WTC11 (cell line): ENCODE measurements at regions not wholly inside any gene's neighbourhood (a gene's known extent, or its start where the extent isn't known, plus 50 kb on each side); places are given as distances from the start of the nearest gene placed in this dataset.
A peak's percentile ranks its signal among the peaks of the same experiment; 100 is the strongest.

Experiments used
- ATAC-seq: fragments of 200-7000 bp; cut with Tn5 transposase; 2 replicates; pipeline ENCODE4 v1.10.0; 2021; ENCODE audit warnings: mild to moderate bottlenecking, moderate library complexity
- CTCF ChIA-PET: fragments of 300-600 bp; sonication (Branson Sonifier 250); formaldehyde crosslinking; loops from one replicate; lab custom pipeline; 2021; ENCODE audit warnings: antibody characterized with exemption; lab: Charles Lee
- POLR2A ChIA-PET: fragments of 350-600 bp; sonication (Branson Sonifier 250); formaldehyde crosslinking; loops from one replicate; lab custom pipeline; 2021; ENCODE audit warnings: antibody characterized with exemption; lab: Charles Lee
- DNase-seq: peaks from one replicate; pipeline ENCODE4 v3.0.0; 2021; ENCODE audit warnings: low spot score
- H3K27ac Mint-ChIP-seq: 2 replicates; pipeline ENCODE4 v1.8.0; 2021; ENCODE audit warnings: mixed read lengths
- H3K27me3 Mint-ChIP-seq: 2 replicates; pipeline ENCODE4 v1.8.0; 2021; ENCODE audit warnings: low read depth, mild to moderate bottlenecking, moderate library complexity, mixed read lengths
- H3K36me3 Mint-ChIP-seq: 2 replicates; pipeline ENCODE4 v1.8.0; 2021; ENCODE audit warnings: mixed read lengths
- H3K4me1 Mint-ChIP-seq: 2 replicates; pipeline ENCODE4 v1.8.0; 2022; ENCODE audit warnings: mixed read lengths
- H3K4me3 Mint-ChIP-seq: 2 replicates; pipeline ENCODE4 v1.8.0; 2021; ENCODE audit warnings: mild to moderate bottlenecking, moderate library complexity, mixed read lengths
- H3K9me3 Mint-ChIP-seq: 2 replicates; pipeline ENCODE4 v1.8.0; 2021; ENCODE audit warnings: mixed read lengths
- ATF6 ChIP-seq: sonication (generic); formaldehyde crosslinking; IDR thresholded peaks from 2 replicates; pipeline ENCODE4 v1.8.1; 2023; ENCODE audit warnings: mild to moderate bottlenecking, missing genetic modification reagents
- CDX4 ChIP-seq: fragments of 250-450 bp; sonication (Bioruptor Pico); IDR thresholded peaks from 2 replicates; pipeline ENCODE4 v1.9.0; 2021; ENCODE audit warnings: moderate library complexity, mild to moderate bottlenecking, inconsistent platforms, borderline replicate concordance
- EMX1 ChIP-seq: fragments of 250-450 bp; sonication (Bioruptor Pico); IDR thresholded peaks from 2 replicates; pipeline ENCODE4 v1.8.0; 2021; ENCODE audit warnings: mild to moderate bottlenecking
- ETV6 ChIP-seq: sonication (generic); formaldehyde crosslinking; IDR thresholded peaks from 2 replicates; pipeline ENCODE4 v1.8.1; 2022; ENCODE audit warnings: mild to moderate bottlenecking, missing genetic modification reagents
- GRHL2 ChIP-seq: fragments of 250-450 bp; sonication (Bioruptor Pico); IDR thresholded peaks from 2 replicates; pipeline ENCODE4 v1.8.0; 2022; ENCODE audit warnings: mild to moderate bottlenecking, moderate library complexity; ENCODE audit not compliant: insufficient replicate concordance, severe bottlenecking
- IRF2 ChIP-seq: sonication (generic); formaldehyde crosslinking; IDR thresholded peaks from 2 replicates; pipeline ENCODE4 v1.8.0; 2022; ENCODE audit warnings: low read depth, missing genetic modification reagents, borderline replicate concordance
- JAZF1 ChIP-seq: fragments of 250-450 bp; sonication (Bioruptor Pico); IDR thresholded peaks from 2 replicates; pipeline ENCODE4 v1.9.0; 2021; ENCODE audit warnings: moderate library complexity, mild to moderate bottlenecking, inconsistent platforms
- NFATC4 ChIP-seq: fragments of 250-450 bp; sonication (Bioruptor Pico); IDR thresholded peaks from 2 replicates; pipeline ENCODE4 v1.9.0; 2021; ENCODE audit warnings: mild to moderate bottlenecking
- OVOL2 ChIP-seq: fragments of 250-450 bp; sonication (Bioruptor Pico); IDR thresholded peaks from 2 replicates; pipeline ENCODE4 v1.9.0; 2021; ENCODE audit warnings: mild to moderate bottlenecking, borderline replicate concordance
- RELA ChIP-seq: sonication (generic); formaldehyde crosslinking; IDR thresholded peaks from 2 replicates; pipeline ENCODE4 v1.8.1; 2022; ENCODE audit warnings: missing genetic modification reagents, mild to moderate bottlenecking, borderline replicate concordance
- RORB ChIP-seq: fragments of 250-450 bp; sonication (Bioruptor Pico); IDR thresholded peaks from 2 replicates; pipeline ENCODE4 v1.9.0; 2021; ENCODE audit warnings: mild to moderate bottlenecking
- SMAD4 ChIP-seq: sonication (generic); formaldehyde crosslinking; IDR thresholded peaks from 2 replicates; pipeline ENCODE4 v1.8.0; 2022; ENCODE audit warnings: mild to moderate bottlenecking, missing genetic modification reagents
- TEAD1 ChIP-seq: sonication (generic); formaldehyde crosslinking; IDR thresholded peaks from 2 replicates; pipeline ENCODE4 v1.8.0; 2022; ENCODE audit warnings: mild to moderate bottlenecking, missing genetic modification reagents
- TP53 ChIP-seq: sonication (generic); formaldehyde crosslinking; IDR thresholded peaks from 2 replicates; pipeline ENCODE4 v1.8.1; 2023; ENCODE audit warnings: mild to moderate bottlenecking, missing genetic modification reagents
- USF1 ChIP-seq: sonication (generic); formaldehyde crosslinking; IDR thresholded peaks from 2 replicates; pipeline ENCODE4 v1.8.0; 2022; ENCODE audit warnings: mild to moderate bottlenecking, missing genetic modification reagents
- ZMAT4 ChIP-seq: fragments of 250-450 bp; sonication (Bioruptor Pico); IDR thresholded peaks from 2 replicates; pipeline ENCODE4 v1.9.0; 2021; ENCODE audit warnings: mild to moderate bottlenecking
- ZNF232 ChIP-seq: sonication (generic); formaldehyde crosslinking; IDR thresholded peaks from 2 replicates; pipeline ENCODE4 v1.8.0; 2022; ENCODE audit warnings: mild to moderate bottlenecking, missing genetic modification reagents
- ZNF423 ChIP-seq: fragments of 250-450 bp; sonication (Bioruptor Pico); IDR thresholded peaks from 2 replicates; pipeline ENCODE4 v2.1.2; 2022; ENCODE audit warnings: mild to moderate bottlenecking, moderate library complexity
- ZNF425 ChIP-seq: fragments of 250-450 bp; sonication (Bioruptor Pico); conservative IDR thresholded peaks from 2 replicates; pipeline ENCODE4 v1.9.0; 2021; ENCODE audit warnings: mild to moderate bottlenecking
- ZSCAN18 ChIP-seq: fragments of 250-450 bp; sonication (Bioruptor Pico); IDR thresholded peaks from 2 replicates; pipeline ENCODE4 v2.1.2; 2022; ENCODE audit warnings: mild to moderate bottlenecking, moderate library complexity

GRCh38 chr5:110335361-110336066, 391.0 kb downstream of the TMEM232 start:
- peaks cover 11% of the 10 kb centered on the region for H3K4me1 Mint-ChIP-seq
- no peaks in the 10 kb centered on the region; the same call in 1 of the 2 replicates for H3K36me3 Mint-ChIP-seq
- peaks cover 13% of the 10 kb centered on the region for H3K9me3 Mint-ChIP-seq
- no peak for DNase-seq
- no peak overlapping the region for H3K27ac Mint-ChIP-seq
- POLR2A ChIA-PET, result no interaction called here
- no peak for ATAC-seq
- TF ChIP-seq ZSCAN18 (CRISPR knock-in tag), result no peak
- no peak for TF ChIP-seq JAZF1 (CRISPR knock-in tag)
- TF ChIP-seq ZNF423 (CRISPR knock-in tag), result no peak
- TF ChIP-seq IRF2 (CRISPR knock-in tag), result no peak
- TF ChIP-seq EMX1 (CRISPR knock-in tag), result no peak
- no peak for TF ChIP-seq OVOL2 (CRISPR knock-in tag)
- no peaks in the 10 kb centered on the region for H3K27me3 Mint-ChIP-seq
- CTCF ChIA-PET, result no interaction called here
- no peak overlapping the region for H3K4me3 Mint-ChIP-seq

GRCh38 chr5:110338341-110339083, 388.0 kb downstream of the TMEM232 start:
- CTCF ChIA-PET, result interaction anchor here (0.8 kb wide), 1 partner anchor 76 kb away, joined by 4 read pairs; no protein-coding TSS in a partner anchor
- H3K27me3 Mint-ChIP-seq, result no peaks in the 10 kb centered on the region
- no peak overlapping the region for H3K4me3 Mint-ChIP-seq
- POLR2A ChIA-PET, result no interaction called here
- H3K9me3 Mint-ChIP-seq, result peaks cover 13% of the 10 kb centered on the region
- H3K27ac Mint-ChIP-seq, result no peak overlapping the region
- no peaks in the 10 kb centered on the region; the same call in 1 of the 2 replicates for H3K36me3 Mint-ChIP-seq
- TF ChIP-seq RORB (CRISPR knock-in tag), result no peak
- DNase-seq (no peak), ATAC-seq (no peak)
- H3K4me1 Mint-ChIP-seq, result peaks cover 11% of the 10 kb centered on the region

GRCh38 chr5:110339399-110339798, 387.1 kb downstream of the TMEM232 start:
- ATAC-seq, result peak; percentile 86
- CTCF ChIA-PET, result interaction anchor here (0.8 kb wide), 1 partner anchor 75 kb away, joined by 4 read pairs; no protein-coding TSS in a partner anchor
- Mint-ChIP-seq H3K36me3 (no peaks in the 10 kb centered on the region; the same call in 1 of the 2 replicates), H3K4me1 (peaks cover 11% of the 10 kb centered on the region), H3K27ac (no peak overlapping the region; the same call in 1 of the 2 replicates), H3K4me3 (no peak overlapping the region)
- no peak for TF ChIP-seq SMAD4 (CRISPR knock-in tag)
- TF ChIP-seq, all 79 proteins: peak for 0
- Mint-ChIP-seq H3K27me3 (no peaks in the 10 kb centered on the region), H3K9me3 (peaks cover 13% of the 10 kb centered on the region)
- POLR2A ChIA-PET, result no interaction called here
- DNase-seq, result no peak

- POLR2A ChIA-PET, result no interaction called here
- Mint-ChIP-seq H3K27ac (no peak overlapping the region), H3K4me3 (no peak overlapping the region), H3K36me3 (no peaks in the 10 kb centered on the region; the same call in 1 of the 2 replicates), H3K4me1 (peaks cover 11% of the 10 kb centered on the region), H3K27me3 (no peaks in the 10 kb centered on the region), H3K9me3 (peaks cover 13% of the 10 kb centered on the region)
- DNase-seq (no peak), ATAC-seq (no peak)
- CTCF ChIA-PET, result no interaction called here
- TF ChIP-seq CDX4 (CRISPR knock-in tag), result no peak
- no peak for TF ChIP-seq USF1
- no peak for TF ChIP-seq SMAD4 (CRISPR knock-in tag)
- TF ChIP-seq ATF6 (CRISPR knock-in tag), result no peak
- TF ChIP-seq ETV6 (CRISPR knock-in tag), result no peak
- no peak for TF ChIP-seq ZNF232 (CRISPR knock-in tag)
- TF ChIP-seq GRHL2 (CRISPR knock-in tag), result no peak
- no peak for TF ChIP-seq ZNF425 (CRISPR knock-in tag)
- no peak for TF ChIP-seq TEAD1 (CRISPR knock-in tag)
- no peak for TF ChIP-seq TP53
- TF ChIP-seq RELA (CRISPR knock-in tag), result no peak
- no peak for TF ChIP-seq NFATC4 (CRISPR knock-in tag)
- no peak for TF ChIP-seq ZMAT4 (CRISPR knock-in tag)
These were observed 384.6 kb downstream of the TMEM232 start for GRCh38 chr5:110341836-110342235.
